HL-60/S4 (cell line): ENCODE measurements at regions not wholly inside any gene's neighbourhood (a gene's known extent, or its start where the extent isn't known, plus 50 kb on each side); places are given as distances from the start of the nearest gene placed in this dataset.

Source experiments
- in situ Hi-C: fragments of 300-500 bp; cut with MboI; formaldehyde crosslinking; loops from 2 replicates; pipeline ENCODE4 v1.14.3; 2022; ENCODE audit warnings: low sequenced_read_pairs

DNA sequence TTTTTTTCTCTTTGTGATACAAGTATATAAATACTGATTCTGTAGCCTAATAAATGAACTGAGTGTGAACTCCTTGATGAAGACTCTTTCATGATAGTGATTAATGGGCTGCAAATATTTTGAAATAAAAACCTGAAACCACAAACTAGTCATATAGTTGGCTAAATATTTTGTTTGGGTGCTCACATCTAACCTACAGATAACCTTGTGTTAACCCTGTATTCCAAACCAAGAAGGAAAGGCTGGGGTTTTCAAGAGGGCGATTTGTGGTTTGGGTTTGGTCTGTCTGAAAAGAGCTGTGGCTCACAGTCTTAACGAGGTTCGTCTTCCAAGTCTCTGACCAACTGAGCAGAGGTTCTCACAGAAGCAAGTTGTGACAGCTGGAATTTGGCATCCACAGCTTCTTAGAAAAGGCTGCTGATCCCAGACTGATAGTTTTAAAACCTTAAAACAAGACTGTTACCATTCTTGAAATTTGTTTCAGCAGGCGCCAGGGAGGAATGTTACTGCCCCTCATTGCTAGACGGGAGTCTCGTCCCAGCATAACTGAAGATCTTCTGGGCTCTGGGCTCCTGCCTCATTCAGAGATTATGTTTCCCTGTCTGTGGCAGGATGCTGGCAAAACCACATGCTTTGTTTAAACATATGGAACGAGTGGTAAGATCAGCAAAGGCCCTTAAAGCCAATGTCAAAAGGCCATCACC is 736.4 kb upstream of the MARCKS start:
- in situ Hi-C loops: no loop called here

DNA sequence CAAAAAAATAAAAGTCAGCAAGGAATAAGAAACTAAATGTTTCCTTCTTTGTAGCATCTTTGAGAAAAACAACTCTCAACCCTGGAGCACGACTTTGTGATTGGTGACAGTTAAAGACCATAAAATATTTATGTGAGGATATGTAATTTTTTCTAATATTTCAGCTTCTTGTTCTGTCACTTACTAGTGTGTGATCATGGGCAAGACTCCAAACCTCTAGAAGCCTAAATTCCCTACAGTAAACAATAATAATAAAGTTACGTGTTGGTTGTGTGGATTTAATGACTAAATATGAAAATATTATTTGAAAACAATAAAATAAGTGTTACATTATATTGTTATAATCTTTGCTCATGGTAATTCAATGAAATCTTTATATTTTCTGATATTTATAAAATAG is 735.6 kb upstream of the MARCKS start:
- in situ Hi-C loops: no loop called here

DNA sequence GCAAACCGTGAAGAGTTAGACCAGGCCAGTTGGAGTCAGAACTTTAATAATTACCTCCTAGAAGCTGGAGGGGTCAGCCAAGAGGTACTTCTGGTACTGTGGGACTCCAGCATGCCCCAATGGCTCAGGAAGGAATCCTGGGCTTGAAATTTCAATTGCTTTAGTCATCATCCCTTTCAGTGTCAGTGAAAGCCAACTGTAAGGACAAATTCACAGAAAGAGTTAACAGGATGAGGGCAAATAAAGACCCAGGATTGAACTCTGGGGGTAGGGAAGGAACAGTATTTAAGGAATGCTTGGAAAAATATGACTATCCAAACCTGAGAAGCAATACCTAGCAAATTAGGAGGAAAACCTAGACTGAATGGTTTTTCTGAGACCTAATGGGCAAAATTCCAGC is 735.1 kb upstream of the MARCKS start:
- in situ Hi-C loops: no loop called here

DNA sequence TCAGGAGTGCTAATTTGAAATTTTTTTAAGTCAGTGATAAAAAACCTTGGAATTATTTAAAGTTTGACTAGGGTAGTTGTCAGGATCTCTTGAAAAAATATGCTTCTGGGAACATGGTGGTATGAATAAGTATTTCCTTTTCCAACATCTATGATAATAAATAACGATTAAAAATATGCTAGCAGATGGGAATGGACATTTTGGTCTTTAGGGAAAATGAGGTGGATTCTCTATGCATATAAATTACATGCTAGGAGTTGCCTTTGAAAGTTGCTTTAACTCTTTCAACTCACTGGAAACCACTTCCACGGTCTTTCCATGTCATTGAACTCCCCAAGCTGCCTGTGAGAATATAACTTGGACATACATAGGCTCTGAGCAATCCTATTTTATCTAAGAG is 731.5 kb upstream of the MARCKS start:
- in situ Hi-C loops: no loop called here

- in situ Hi-C loops: no loop called here
Measured at GRCh38 chr6:113127786-113128419, 729.2 kb upstream of the MARCKS start.

DNA sequence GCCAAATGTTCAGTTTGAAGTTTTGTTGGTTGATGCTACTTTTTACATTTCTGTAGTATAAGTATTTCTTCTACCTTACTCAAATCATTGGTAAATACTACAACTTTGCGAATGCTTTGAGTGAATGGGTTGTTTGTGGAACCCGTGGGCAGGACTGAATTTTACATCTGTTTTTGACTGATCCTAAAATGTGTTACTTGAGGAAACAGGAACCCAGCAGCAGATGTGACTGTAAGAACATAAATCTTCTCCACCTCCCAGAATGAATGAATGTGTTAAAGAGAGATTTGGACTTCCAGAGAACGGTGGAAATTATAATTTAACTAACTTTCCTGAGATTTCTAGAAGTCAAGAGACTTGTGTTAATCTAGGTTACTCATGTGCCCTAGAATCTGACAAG is 728.5 kb upstream of the MARCKS start:
- in situ Hi-C loops: no loop called here

GRCh38 chr6:113129991-113130390 is 727.2 kb upstream of the MARCKS start:
- in situ Hi-C loops: no loop called here

DNA sequence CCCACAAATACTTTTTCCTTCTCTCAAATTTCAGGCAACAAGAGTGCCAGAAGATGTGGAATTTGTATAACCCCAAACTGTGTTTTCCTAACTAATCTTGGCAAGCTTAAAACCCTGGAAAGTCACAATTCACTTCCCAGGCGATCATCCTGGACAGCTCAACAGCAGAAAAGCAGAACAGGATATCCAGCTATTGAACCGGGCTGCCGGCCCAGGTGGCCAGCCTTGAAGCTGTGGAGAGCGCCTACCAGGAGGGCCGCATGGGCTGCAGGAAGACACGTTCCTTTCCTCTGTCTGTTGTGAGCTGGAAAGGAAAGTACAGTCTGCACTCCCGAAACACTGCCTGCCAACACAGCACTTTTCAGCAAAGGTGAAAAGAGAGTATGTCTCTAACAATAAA is 719.7 kb upstream of the MARCKS start:
- in situ Hi-C loops: no loop called here

DNA sequence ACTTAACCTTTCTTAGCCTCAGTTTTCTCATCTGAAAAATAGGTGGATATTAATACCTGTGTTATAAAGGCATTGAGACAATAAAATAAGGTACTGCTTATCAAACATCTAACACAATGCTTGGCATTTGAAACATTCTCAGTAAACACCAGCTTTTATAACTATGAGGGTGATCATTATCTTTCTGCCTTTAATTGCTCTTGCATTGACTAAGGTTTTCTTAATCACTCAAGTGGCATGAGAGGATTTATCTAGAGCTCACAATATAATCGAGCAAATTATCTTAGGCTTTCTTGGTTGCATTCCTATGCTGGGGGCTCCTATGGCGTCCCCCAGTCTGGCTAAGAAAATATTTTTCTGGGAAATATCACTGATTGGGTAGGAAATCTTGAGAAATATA is 716.4 kb upstream of the MARCKS start:
- in situ Hi-C loops: no loop called here

- in situ Hi-C loops: no loop called here
Measured at GRCh38 chr6:113141901-113142300, 715.2 kb upstream of the MARCKS start.

DNA sequence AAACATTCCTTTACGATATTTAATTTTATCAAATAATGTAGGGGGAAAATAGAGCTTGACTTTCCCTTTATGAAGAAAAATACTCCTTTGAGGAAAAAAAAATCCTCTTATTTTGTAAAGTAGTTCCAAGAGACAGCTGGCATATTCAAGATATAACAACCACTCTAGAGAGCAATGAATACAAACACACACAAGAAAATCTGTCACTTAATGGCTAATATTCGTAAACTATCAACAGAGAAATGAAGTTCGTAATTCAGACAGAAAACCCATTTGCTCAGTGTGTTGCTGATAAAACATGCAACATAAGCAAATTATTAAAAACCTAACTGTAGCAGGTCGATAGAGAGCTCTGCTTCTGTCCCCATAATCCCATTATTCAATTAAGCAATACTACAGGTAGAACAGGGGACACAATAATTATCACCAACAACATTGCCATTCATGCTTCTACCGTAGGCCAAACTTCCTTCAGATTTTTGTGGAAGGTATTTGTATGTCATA is 714.4 kb upstream of the MARCKS start:
- in situ Hi-C loops: no loop called here

GRCh38 chr6:113143206-113143605 is 713.9 kb upstream of the MARCKS start:
- in situ Hi-C loops: no loop called here

GRCh38 chr6:113144117-113144516 is 713.0 kb upstream of the MARCKS start:
- in situ Hi-C loops: no loop called here

DNA sequence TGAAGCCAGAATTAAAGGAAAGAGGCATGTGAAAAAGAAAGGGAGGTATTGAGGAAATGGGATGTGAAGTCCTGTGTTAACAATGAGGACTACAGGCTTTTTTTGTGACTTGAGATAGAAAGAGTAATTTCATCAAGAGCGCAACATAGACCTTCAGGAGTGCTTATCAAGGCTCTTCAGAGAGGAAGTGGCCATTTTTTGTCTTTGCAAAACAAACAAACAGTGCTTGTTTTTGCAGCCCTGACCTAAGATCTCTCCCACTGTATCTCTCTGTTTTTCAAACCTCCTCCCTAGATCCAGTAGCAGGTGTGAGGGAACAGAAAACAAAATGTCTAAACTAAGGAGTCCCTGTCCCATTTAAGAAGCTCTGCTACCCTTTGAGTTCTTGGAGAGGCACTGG is 710.3 kb upstream of the MARCKS start:
- in situ Hi-C loops: no loop called here

GRCh38 chr6:113147544-113147943 is 709.6 kb upstream of the MARCKS start:
- in situ Hi-C loops: no loop called here

GRCh38 chr6:113148566-113148965 is 708.6 kb upstream of the MARCKS start:
- in situ Hi-C loops: no loop called here

DNA sequence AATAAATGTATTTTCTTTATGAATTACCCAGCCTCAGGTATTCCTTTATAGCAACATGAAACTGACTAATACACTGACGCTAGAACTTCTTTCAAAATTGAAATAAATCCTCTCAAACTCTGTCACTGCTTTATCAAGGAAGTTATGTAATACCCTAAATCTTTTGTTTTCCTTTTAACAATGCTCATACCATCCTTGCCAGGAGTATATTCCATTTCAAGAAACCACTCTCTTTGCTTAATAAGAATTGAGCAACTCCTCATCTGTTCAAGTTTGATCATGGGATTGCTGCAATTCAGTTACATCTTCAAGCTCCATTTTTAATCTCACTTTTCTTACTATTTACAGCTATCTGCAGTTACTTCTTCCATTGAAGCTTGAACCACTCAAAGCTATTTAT is 707.6 kb upstream of the MARCKS start:
- in situ Hi-C loops: no loop called here

DNA sequence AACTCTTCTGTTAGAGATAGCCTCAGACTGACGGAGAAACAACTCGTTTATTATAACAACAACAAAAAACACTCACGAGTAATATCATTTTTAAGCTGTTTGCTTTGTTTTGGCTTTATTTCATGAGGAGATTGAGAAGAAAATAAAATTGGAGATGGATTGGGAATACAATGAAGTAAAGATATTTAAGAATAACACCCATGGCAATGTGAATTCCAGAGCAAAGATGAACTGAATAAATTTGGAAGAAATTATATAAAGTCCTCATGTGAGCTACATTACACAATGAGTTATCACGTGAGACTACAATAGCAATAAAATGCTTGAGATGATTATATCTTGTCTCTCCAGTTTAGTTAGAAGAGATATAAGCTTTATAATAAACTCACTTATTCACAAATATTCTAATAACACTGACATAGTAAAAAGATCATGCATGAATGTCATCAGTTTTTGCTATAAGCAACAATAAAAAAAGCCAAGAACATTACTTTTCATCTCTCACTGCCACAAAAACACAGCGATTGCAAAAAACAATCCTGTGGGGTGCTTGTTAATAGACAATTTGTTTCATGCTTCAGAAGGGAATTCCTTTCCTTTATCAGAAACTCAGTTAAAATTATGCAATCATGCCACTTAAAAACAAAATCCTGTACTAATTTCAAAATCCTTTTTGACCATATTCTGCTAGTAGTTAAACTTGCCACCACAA is 696.7 kb upstream of the MARCKS start:
- in situ Hi-C loops: no loop called here

- in situ Hi-C loops: no loop called here
Measured at GRCh38 chr6:113161018-113161315, 696.2 kb upstream of the MARCKS start.

DNA sequence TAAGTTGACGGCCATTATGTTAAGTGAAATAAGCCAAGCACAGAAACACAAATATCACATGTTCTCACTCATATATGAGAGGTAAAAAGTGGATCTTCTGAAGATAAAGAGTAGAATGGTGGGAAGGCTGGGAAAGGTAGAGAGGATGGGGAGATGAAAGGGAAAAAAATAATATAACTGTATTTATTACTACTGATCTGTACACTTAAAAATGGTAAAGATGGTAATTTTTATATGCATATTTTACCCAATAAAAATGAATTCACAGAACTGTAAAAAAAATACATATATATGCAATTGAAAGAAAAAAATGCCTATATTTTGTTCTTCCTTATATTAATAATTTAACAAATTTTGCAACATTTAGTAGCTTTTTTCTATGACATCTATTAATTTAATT is 694.4 kb upstream of the MARCKS start:
- in situ Hi-C loops: no loop called here

- in situ Hi-C loops: no loop called here
Measured at GRCh38 chr6:113168057-113168456, 689.1 kb upstream of the MARCKS start.

DNA sequence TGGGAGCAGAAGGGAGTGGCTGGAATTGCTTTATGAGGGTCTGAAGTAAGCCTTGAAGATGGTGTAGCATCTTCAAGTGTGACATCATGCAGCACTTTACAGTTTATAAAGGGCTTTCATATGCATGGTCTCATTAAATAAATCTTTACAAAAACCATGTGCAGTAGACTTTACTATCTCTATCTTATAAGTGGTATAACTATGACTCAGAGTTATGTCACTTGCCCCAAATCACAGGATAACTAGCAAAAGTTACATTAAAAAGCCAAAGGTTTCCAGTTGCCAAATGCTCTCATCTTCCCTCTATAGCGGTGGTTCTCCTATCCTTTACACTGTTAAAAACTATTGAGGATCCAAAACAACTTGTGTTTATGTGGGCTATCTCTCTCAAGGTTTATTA is 687.7 kb upstream of the MARCKS start:
- in situ Hi-C loops: no loop called here
